HG02943 (cell line): ENCODE measurements at regions not wholly inside any gene's neighbourhood (a gene's known extent, or its start where the extent isn't known, plus 50 kb on each side); places are given as distances from the start of the nearest gene placed in this dataset.
"Not testable (repeated sequence)": the region's sequence is repeated elsewhere in the genome, so short reads cannot be mapped to it uniquely, and the experiment has no call there.

Experiments
- ATAC-seq: cut with Tn5 transposase; IDR thresholded peaks from one replicate; pipeline ENCODE4 v1.9.1; 2021; ENCODE audit warnings: mild to moderate bottlenecking, low read depth, moderate library complexity; ENCODE audit not compliant: unreplicated experiment

- no peak for ATAC-seq
Observed at GRCh38 chr4:65265526-65265925, 404.8 kb downstream of the EPHA5 start.

DNA sequence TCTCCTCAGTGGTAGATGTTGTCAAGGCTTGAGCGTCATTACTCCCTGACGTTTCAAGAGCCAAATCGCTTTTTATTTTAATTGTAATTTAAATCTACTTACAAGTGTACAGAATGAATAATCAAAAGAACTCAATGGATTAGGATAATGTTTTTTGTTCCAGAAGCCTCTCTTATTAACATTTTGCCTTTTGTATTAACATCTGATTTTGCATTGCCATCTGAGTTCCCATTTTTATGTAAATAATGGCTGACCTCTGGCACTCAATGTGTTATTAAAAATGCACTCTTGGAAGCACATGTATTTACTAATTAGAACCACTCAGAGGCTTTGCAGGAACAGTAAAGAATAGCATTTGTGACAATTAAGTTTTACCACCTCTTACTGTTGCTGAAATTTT is 411.0 kb downstream of the EPHA5 start:
- no peak for ATAC-seq

- ATAC-seq = no peak
Observed at GRCh38 chr4:65250916-65251315, 419.4 kb downstream of the EPHA5 start.

- ATAC-seq = no peak
Observed at GRCh38 chr4:65249111-65249510, 421.2 kb downstream of the EPHA5 start.

DNA sequence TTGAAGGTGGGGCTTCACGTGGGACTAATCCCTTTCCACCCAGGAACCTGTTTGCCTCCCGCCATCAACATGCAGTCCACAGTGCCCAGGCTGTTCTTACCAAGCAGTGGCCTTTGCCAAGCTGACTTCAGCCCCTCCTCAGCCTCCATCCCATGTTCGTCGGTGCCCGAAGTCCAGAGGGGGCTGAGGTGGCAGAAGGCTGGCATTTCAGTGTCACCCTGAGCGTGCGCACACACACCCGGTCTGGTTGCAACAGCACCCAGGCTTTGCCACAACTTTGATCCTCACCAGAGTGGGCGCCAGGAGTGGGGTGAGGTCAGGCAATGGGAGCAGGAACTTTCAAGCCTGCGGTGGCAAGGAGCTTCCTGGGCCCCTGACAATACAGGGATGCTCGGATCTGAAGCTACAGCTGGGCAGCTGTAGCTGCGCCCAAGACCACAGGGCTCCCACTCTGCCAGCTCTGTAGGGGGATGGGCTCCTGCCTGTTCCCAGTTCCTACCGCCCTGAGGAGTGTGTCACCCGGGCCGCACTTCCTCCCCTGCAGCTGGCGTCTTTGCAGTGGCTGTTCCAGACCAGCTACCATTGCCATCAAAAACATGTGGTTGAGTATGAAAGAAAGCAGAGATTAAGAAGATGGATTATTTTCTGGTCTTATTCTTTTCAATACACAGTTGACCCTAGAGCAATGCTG is 428.0 kb downstream of the EPHA5 start:
- ATAC-seq = no peak

DNA sequence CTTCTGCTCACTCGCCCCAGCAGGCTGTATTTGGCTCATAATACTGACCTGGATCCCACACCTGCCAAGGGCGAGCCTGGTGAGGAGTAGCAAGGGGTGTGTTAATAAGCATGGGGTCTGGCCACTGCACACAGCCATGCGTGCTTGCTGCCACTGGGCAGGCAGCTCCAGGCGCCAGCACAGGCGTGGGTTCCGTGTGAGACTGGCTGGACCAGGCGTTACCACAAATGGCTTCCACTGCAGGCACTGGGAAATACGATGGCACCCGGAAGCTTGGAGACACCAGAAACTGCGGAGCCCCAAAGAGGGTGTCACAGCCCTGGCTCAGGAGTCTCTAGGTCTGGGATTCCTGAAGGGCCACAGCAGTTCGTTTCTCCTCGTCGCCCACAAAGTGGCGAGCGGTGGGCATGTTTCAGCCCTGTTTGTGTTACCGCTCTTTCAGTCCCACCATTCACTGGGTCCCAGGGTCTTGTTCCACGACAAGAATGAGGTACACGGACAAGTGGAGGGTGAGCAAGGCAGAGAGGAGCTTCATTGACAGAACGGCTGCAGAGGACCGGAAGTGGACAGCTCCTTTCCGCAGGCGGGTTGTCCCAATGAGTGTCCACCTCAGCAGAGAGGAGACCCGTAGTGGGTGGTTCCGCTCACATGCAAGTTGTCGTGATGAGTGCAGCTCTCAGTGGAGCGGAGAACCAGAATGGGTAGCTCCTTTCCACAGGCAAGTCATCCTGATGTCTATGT is 428.9 kb downstream of the EPHA5 start:
- no peak for ATAC-seq

DNA sequence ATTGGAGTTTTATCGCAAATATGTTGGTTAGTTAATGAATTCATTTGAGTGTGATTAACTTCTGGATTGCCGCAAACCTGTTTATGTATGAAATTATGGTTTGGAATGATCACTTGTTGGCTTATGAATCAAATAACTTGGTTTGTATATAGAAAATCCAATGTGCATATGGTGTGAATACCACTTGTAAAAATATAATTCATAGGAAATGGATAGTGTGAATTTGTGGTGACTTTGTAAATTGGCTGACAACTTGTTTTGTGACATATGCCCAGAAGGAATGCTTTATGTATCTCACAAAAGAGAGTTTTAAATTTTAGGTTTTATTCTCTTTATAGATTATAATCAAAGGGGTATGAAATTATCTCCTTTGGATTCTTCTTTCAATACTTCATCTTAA is 436.2 kb downstream of the EPHA5 start:
- ATAC-seq = no peak

GRCh38 chr4:65227628-65228027 is 442.7 kb downstream of the EPHA5 start:
- ATAC-seq = no peak

GRCh38 chr4:65223601-65224000 is 446.7 kb downstream of the EPHA5 start:
- no peak for ATAC-seq

GRCh38 chr4:65223074-65223473 is 447.2 kb downstream of the EPHA5 start:
- ATAC-seq = not testable (repeated sequence)

DNA sequence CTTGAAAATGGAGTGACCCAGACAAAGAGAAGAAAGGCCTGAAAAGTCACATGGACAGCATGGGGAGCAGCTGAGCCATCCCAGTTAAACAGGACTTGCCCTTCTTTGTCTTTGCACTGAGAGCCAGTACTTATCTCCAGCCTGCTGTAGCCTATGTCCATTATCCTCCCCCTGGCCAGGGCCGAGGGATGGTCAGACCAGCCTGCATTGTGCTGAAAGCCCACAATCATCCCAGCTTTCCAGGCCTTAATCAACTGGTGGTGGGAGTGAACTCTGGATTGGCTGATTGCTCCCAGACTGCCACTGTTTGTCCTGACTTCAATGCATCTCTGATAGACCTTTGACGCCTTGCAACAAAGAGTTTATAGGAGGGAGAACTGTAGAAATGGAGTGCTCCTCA is 453.1 kb downstream of the EPHA5 start:
- no peak for ATAC-seq

GRCh38 chr4:65202853-65203236 is 467.4 kb downstream of the EPHA5 start:
- ATAC-seq = no peak

GRCh38 chr4:65202165-65202852 is 468.0 kb downstream of the EPHA5 start:
- no peak for ATAC-seq

GRCh38 chr4:65195666-65196065 is 474.6 kb downstream of the EPHA5 start:
- no peak for ATAC-seq

DNA sequence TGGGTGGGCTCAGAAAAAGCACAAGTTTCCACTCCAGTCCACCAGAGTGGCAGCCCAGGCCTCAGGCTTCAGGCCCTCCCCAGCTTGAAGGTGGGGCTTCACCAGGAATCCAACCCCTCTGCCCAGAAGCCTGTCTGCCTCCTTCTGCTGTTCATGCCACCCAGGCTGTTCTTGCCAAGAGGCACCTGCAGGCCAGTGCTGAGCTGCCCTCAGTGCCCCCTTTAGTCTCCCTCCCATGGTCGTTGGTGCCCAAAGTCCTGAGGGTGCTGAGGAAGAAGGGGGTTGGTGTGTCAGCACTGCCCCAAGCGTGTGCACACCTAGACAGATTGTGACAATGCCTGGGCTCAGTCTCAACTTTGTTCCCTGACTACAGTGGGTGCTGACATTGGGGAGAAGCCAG is 475.3 kb downstream of the EPHA5 start:
- no peak for ATAC-seq

- ATAC-seq = no peak
Observed at GRCh38 chr4:65193985-65194384, 476.3 kb downstream of the EPHA5 start.

DNA sequence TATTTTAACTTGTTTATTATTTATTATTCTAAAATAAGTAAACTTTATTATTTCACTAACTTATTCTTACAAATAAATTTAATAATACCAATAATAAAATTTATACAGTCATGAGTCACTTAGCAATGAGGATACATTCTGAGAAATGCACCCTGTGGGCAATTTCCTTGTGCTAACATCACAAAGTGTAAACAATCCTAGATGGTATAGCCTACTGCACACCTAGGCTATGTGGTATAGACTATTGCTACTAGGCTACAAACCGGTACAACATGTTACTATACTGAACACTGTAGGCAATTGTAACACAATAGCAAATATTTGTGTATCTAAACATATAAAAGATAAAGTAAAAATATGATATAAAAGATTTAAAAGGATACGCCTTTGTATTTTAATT is 479.5 kb downstream of the EPHA5 start:
- no peak for ATAC-seq

GRCh38 chr4:65175585-65175984 is 494.7 kb downstream of the EPHA5 start:
- no peak for ATAC-seq

DNA sequence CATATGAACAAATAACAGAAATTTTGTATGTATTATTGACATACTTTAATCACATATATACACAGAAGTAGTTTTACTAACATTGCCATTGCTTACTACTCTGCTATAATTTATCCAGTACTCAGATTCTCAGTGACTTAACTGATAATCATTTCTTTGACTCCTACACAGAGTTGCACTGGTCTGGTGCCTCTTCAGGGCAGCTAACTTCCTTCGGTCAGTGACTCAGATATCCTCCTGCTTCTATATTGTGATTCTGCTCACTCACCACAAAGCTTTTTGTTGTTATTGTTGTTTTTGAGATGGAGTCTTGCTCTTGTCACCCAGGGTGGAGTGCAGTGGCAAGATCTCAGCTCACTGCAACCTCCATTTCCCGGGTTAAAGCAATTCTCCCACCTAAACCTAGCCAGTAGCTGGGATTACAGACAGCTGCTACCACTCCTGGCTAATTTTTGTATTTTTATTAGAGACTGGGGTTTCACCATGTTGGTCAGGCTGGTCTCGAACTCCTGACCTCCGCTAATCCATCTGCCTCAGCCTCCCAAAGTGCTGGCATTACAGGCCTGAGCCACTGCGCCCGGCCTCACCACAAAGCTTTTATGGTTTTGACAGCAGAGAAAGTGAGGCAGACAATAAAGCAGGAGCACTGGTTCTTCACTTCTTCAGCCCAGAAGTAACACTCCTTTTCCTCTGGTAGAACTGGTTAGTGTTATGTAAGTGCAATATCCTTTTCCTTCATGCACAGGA is 499.3 kb downstream of the EPHA5 start:
- no peak for ATAC-seq

GRCh38 chr4:65167719-65168118 is 502.6 kb downstream of the EPHA5 start:
- ATAC-seq = no peak

DNA sequence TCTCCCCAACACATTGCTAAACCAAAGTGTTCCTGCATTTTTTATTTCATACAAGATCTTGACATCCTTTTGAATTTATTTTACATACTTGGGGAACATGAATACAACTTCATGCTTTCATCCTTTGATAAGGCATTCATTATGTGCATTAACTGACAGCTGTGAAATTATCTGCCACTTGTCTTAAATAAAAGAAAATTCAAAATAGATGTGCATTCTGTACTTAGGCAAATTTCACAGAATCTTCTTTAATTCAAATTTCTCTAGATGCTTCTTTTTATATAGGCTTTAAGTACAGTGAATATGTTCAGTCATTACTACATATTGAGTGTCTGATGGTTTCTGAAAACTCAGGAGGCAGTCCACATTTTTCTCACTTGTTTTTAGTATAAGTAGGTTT is 518.1 kb downstream of the EPHA5 start:
- no peak for ATAC-seq
